ENCODE measurements at regions not wholly inside any gene's neighbourhood (a gene's known extent, or its start where the extent isn't known, plus 50 kb on each side); places are given as distances from the start of the nearest gene placed in this dataset.

GRCh38 chr10:20726381-20726780 is 170.7 kb downstream of the NEBL start:
- WGBS (ENCODE audit: insufficient coverage) = 90% methylated on average over 2 of the region's 3 CpGs
- no peak overlapping the region for H3K27ac ChIP-seq (ENCODE audit: insufficient read depth in 1 of 2, low read depth in 1 of 2, low read length in 2 of 2, poor library complexity in 1 of 2, severe bottlenecking in 2 of 2)
- H3K4me3 ChIP-seq (ENCODE audit: control insufficient read depth in 1 of 7, extremely low read depth in 1 of 7, insufficient read depth in 4 of 7, low read depth in 2 of 7, low read length in 6 of 7) = no peak overlapping the region
- H3K27me3 ChIP-seq (replicated peaks in 2 of 5; ENCODE audit: control insufficient read depth in 4 of 5, insufficient read depth in 5 of 5, low read length in 4 of 5) = no peaks in the 10 kb centered on the region
- peaks cover 0 to 13% (median 2%) of the 10 kb centered on the region in 5 experiments for H3K9me3 ChIP-seq (ENCODE audit: control extremely low read depth in 1 of 5, control insufficient read depth in 4 of 5, insufficient read depth in 2 of 5, low read depth in 1 of 5, low read length in 4 of 5)
- CTCF ChIA-PET = no interaction called here
- POLR2A ChIA-PET = no interaction called here
- no peaks in the 10 kb centered on the region for H3K36me3 ChIP-seq (ENCODE audit: control insufficient read depth in 4 of 4, insufficient read depth in 4 of 4, low read length in 3 of 4)
- H3K4me1 ChIP-seq (ENCODE audit: control extremely low read depth in 1 of 4, control insufficient read depth in 4 of 4, insufficient read depth in 4 of 4, low read length in 3 of 4) = no peaks in the 10 kb centered on the region
- DNase-seq = no peak

- H3K27ac ChIP-seq (ENCODE audit: insufficient read depth in 1 of 2, low read depth in 1 of 2, low read length in 2 of 2, poor library complexity in 1 of 2, severe bottlenecking in 2 of 2) = no peak overlapping the region
- no peak overlapping the region for H3K4me3 ChIP-seq (ENCODE audit: control insufficient read depth in 1 of 7, extremely low read depth in 1 of 7, insufficient read depth in 4 of 7, low read depth in 2 of 7, low read length in 6 of 7)
- H3K9me3 ChIP-seq (ENCODE audit: control extremely low read depth in 1 of 5, control insufficient read depth in 4 of 5, insufficient read depth in 2 of 5, low read depth in 1 of 5, low read length in 4 of 5) = peaks cover 0 to 5% (median 0%) of the 10 kb centered on the region in 5 experiments
- ChIA-PET POLR2A (no interaction called here), CTCF (no interaction called here)
- 100% methylated on average over 1 of the region's 1 CpG for WGBS (ENCODE audit: insufficient coverage)
- no peaks in the 10 kb centered on the region for H3K36me3 ChIP-seq (ENCODE audit: control insufficient read depth in 4 of 4, insufficient read depth in 4 of 4, low read length in 3 of 4)
- no peaks in the 10 kb centered on the region for H3K4me1 ChIP-seq (ENCODE audit: control extremely low read depth in 1 of 4, control insufficient read depth in 4 of 4, insufficient read depth in 4 of 4, low read length in 3 of 4)
- DNase-seq = no peak
- H3K27me3 ChIP-seq (replicated peaks in 2 of 5; ENCODE audit: control insufficient read depth in 4 of 5, insufficient read depth in 5 of 5, low read length in 4 of 5) = no peaks in the 10 kb centered on the region
Observed at GRCh38 chr10:20714979-20715378, 182.1 kb downstream of the NEBL start.

GRCh38 chr10:20714518-20714917 is 182.6 kb downstream of the NEBL start:
- H3K4me3 ChIP-seq (ENCODE audit: control insufficient read depth in 1 of 7, extremely low read depth in 1 of 7, insufficient read depth in 4 of 7, low read depth in 2 of 7, low read length in 6 of 7) = no peak overlapping the region
- DNase-seq = no peak
- H3K27me3 ChIP-seq (replicated peaks in 2 of 5; ENCODE audit: control insufficient read depth in 4 of 5, insufficient read depth in 5 of 5, low read length in 4 of 5) = no peaks in the 10 kb centered on the region
- WGBS (ENCODE audit: insufficient coverage) = no CpG with 5 or more reads among the region's 1 CpG
- H3K27ac ChIP-seq (ENCODE audit: insufficient read depth in 1 of 2, low read depth in 1 of 2, low read length in 2 of 2, poor library complexity in 1 of 2, severe bottlenecking in 2 of 2) = no peak overlapping the region
- no peaks in the 10 kb centered on the region for H3K4me1 ChIP-seq (ENCODE audit: control extremely low read depth in 1 of 4, control insufficient read depth in 4 of 4, insufficient read depth in 4 of 4, low read length in 3 of 4)
- ChIA-PET CTCF (no interaction called here), POLR2A (no interaction called here)
- peaks cover 0 to 5% (median 0%) of the 10 kb centered on the region in 5 experiments for H3K9me3 ChIP-seq (ENCODE audit: control extremely low read depth in 1 of 5, control insufficient read depth in 4 of 5, insufficient read depth in 2 of 5, low read depth in 1 of 5, low read length in 4 of 5)
- no peaks in the 10 kb centered on the region for H3K36me3 ChIP-seq (ENCODE audit: control insufficient read depth in 4 of 4, insufficient read depth in 4 of 4, low read length in 3 of 4)

- ChIA-PET POLR2A (no interaction called here), CTCF (no interaction called here)
- Histone ChIP-seq H3K9me3 (ENCODE audit: control extremely low read depth in 1 of 5, control insufficient read depth in 4 of 5, insufficient read depth in 2 of 5, low read depth in 1 of 5, low read length in 4 of 5) (peaks cover 0 to 5% (median 0%) of the 10 kb centered on the region in 5 experiments), H3K36me3 (ENCODE audit: control insufficient read depth in 4 of 4, insufficient read depth in 4 of 4, low read length in 3 of 4) (no peaks in the 10 kb centered on the region), H3K27me3 (replicated peaks in 2 of 5; ENCODE audit: control insufficient read depth in 4 of 5, insufficient read depth in 5 of 5, low read length in 4 of 5) (no peaks in the 10 kb centered on the region), H3K4me1 (ENCODE audit: control extremely low read depth in 1 of 4, control insufficient read depth in 4 of 4, insufficient read depth in 4 of 4, low read length in 3 of 4) (no peaks in the 10 kb centered on the region), H3K27ac (ENCODE audit: insufficient read depth in 1 of 2, low read depth in 1 of 2, low read length in 2 of 2, poor library complexity in 1 of 2, severe bottlenecking in 2 of 2) (no peak overlapping the region), H3K4me3 (ENCODE audit: control insufficient read depth in 1 of 7, extremely low read depth in 1 of 7, insufficient read depth in 4 of 7, low read depth in 2 of 7, low read length in 6 of 7) (no peak overlapping the region)
- WGBS (ENCODE audit: insufficient coverage) = 100% methylated on average over 1 of the region's 1 CpG
- no peak for DNase-seq
Observed at GRCh38 chr10:20713420-20713819, 183.7 kb downstream of the NEBL start.

GRCh38 chr10:20712774-20713173 is 184.3 kb downstream of the NEBL start:
- H3K4me1 ChIP-seq (ENCODE audit: control extremely low read depth in 1 of 4, control insufficient read depth in 4 of 4, insufficient read depth in 4 of 4, low read length in 3 of 4) = no peaks in the 10 kb centered on the region
- no peak for DNase-seq
- CTCF ChIA-PET = no interaction called here
- H3K27me3 ChIP-seq (replicated peaks in 2 of 5; ENCODE audit: control insufficient read depth in 4 of 5, insufficient read depth in 5 of 5, low read length in 4 of 5) = no peaks in the 10 kb centered on the region
- no peaks in the 10 kb centered on the region for H3K36me3 ChIP-seq (ENCODE audit: control insufficient read depth in 4 of 4, insufficient read depth in 4 of 4, low read length in 3 of 4)
- no CpG with 5 or more reads among the region's 1 CpG for WGBS (ENCODE audit: insufficient coverage)
- H3K9me3 ChIP-seq (ENCODE audit: control extremely low read depth in 1 of 5, control insufficient read depth in 4 of 5, insufficient read depth in 2 of 5, low read depth in 1 of 5, low read length in 4 of 5) = peaks cover 0 to 5% (median 0%) of the 10 kb centered on the region in 5 experiments
- no peak overlapping the region for H3K27ac ChIP-seq (ENCODE audit: insufficient read depth in 1 of 2, low read depth in 1 of 2, low read length in 2 of 2, poor library complexity in 1 of 2, severe bottlenecking in 2 of 2)
- POLR2A ChIA-PET = interaction anchor here (0.6 kb wide), 1 partner anchor 218 kb away, joined by 3 read pairs; no protein-coding TSS in a partner anchor
- H3K4me3 ChIP-seq (ENCODE audit: control insufficient read depth in 1 of 7, extremely low read depth in 1 of 7, insufficient read depth in 4 of 7, low read depth in 2 of 7, low read length in 6 of 7) = no peak overlapping the region

GRCh38 chr10:20709708-20710107 is 187.4 kb downstream of the NEBL start:
- Histone ChIP-seq H3K36me3 (ENCODE audit: control insufficient read depth in 4 of 4, insufficient read depth in 4 of 4, low read length in 3 of 4) (no peaks in the 10 kb centered on the region), H3K9me3 (ENCODE audit: control extremely low read depth in 1 of 5, control insufficient read depth in 4 of 5, insufficient read depth in 2 of 5, low read depth in 1 of 5, low read length in 4 of 5) (no peaks in the 10 kb centered on the region), H3K4me3 (ENCODE audit: control insufficient read depth in 1 of 7, extremely low read depth in 1 of 7, insufficient read depth in 4 of 7, low read depth in 2 of 7, low read length in 6 of 7) (no peak overlapping the region), H3K27ac (ENCODE audit: insufficient read depth in 1 of 2, low read depth in 1 of 2, low read length in 2 of 2, poor library complexity in 1 of 2, severe bottlenecking in 2 of 2) (no peak overlapping the region), H3K27me3 (replicated peaks in 2 of 5; ENCODE audit: control insufficient read depth in 4 of 5, insufficient read depth in 5 of 5, low read length in 4 of 5) (no peaks in the 10 kb centered on the region), H3K4me1 (ENCODE audit: control extremely low read depth in 1 of 4, control insufficient read depth in 4 of 4, insufficient read depth in 4 of 4, low read length in 3 of 4) (no peaks in the 10 kb centered on the region)
- ChIA-PET POLR2A (no interaction called here), CTCF (no interaction called here)
- DNase-seq = no peak
- 83% methylated on average over 1 of the region's 2 CpGs for WGBS (ENCODE audit: insufficient coverage)

GRCh38 chr10:20708305-20708704 is 188.8 kb downstream of the NEBL start:
- POLR2A ChIA-PET = no interaction called here
- no peak for DNase-seq
- Histone ChIP-seq H3K36me3 (ENCODE audit: control insufficient read depth in 4 of 4, insufficient read depth in 4 of 4, low read length in 3 of 4) (no peaks in the 10 kb centered on the region), H3K4me1 (ENCODE audit: control extremely low read depth in 1 of 4, control insufficient read depth in 4 of 4, insufficient read depth in 4 of 4, low read length in 3 of 4) (no peaks in the 10 kb centered on the region), H3K9me3 (ENCODE audit: control extremely low read depth in 1 of 5, control insufficient read depth in 4 of 5, insufficient read depth in 2 of 5, low read depth in 1 of 5, low read length in 4 of 5) (peaks cover 0 to 3% (median 0%) of the 10 kb centered on the region in 5 experiments), H3K27me3 (replicated peaks in 2 of 5; ENCODE audit: control insufficient read depth in 4 of 5, insufficient read depth in 5 of 5, low read length in 4 of 5) (no peaks in the 10 kb centered on the region), H3K27ac (ENCODE audit: insufficient read depth in 1 of 2, low read depth in 1 of 2, low read length in 2 of 2, poor library complexity in 1 of 2, severe bottlenecking in 2 of 2) (no peak overlapping the region), H3K4me3 (ENCODE audit: control insufficient read depth in 1 of 7, extremely low read depth in 1 of 7, insufficient read depth in 4 of 7, low read depth in 2 of 7, low read length in 6 of 7) (no peak overlapping the region)
- CTCF ChIA-PET = no interaction called here
- WGBS (ENCODE audit: insufficient coverage) = 90% methylated on average over 2 of the region's 4 CpGs
